HG03135 (cell line): ENCODE measurements at regions not wholly inside any gene's neighbourhood (a gene's known extent, or its start where the extent isn't known, plus 50 kb on each side); places are given as distances from the start of the nearest gene placed in this dataset.
A peak's percentile ranks its signal among the peaks of the same experiment; 100 is the strongest.
"Not testable (repeated sequence)": the region's sequence is repeated elsewhere in the genome, so short reads cannot be mapped to it uniquely, and the experiment has no call there.

Experiments
- ATAC-seq: cut with Tn5 transposase; IDR thresholded peaks from one replicate; pipeline ENCODE4 v1.9.1; 2021; ENCODE audit warnings: mild to moderate bottlenecking, moderate library complexity; ENCODE audit not compliant: unreplicated experiment

GRCh38 chr2:217599906-217600305 is 402.9 kb downstream of the TNS1 start:
- ATAC-seq: no peak

- ATAC-seq: no peak
Observed at GRCh38 chr2:217597681-217598080, 405.1 kb downstream of the TNS1 start.

GRCh38 chr2:217597145-217597544 is 405.6 kb downstream of the TNS1 start:
- no peak for ATAC-seq

GRCh38 chr2:217593732-217594131 is 409.1 kb downstream of the TNS1 start:
- peak; percentile 59 for ATAC-seq

- no peak for ATAC-seq
Observed at GRCh38 chr2:217588266-217588665, 414.5 kb downstream of the TNS1 start.

GRCh38 chr2:217585362-217585761 is 417.4 kb downstream of the TNS1 start:
- ATAC-seq: no peak

- not testable (repeated sequence) for ATAC-seq
Observed at GRCh38 chr2:217580407-217580806, 422.4 kb downstream of the TNS1 start.

GRCh38 chr2:217573571-217573970 is 429.2 kb downstream of the TNS1 start:
- ATAC-seq: no peak

- no peak for ATAC-seq
Observed at GRCh38 chr2:217570394-217570793, 432.4 kb downstream of the TNS1 start.

GRCh38 chr2:217568289-217568971 is 434.4 kb downstream of the TNS1 start:
- ATAC-seq: no peak

- no peak for ATAC-seq
Observed at GRCh38 chr2:217563565-217563964, 439.2 kb downstream of the TNS1 start.

GRCh38 chr2:217562871-217563480 is 439.8 kb downstream of the TNS1 start:
- no peak for ATAC-seq

- ATAC-seq: no peak
Observed at GRCh38 chr2:217559084-217559483, 443.7 kb downstream of the TNS1 start.

- no peak for ATAC-seq
Observed at GRCh38 chr2:217555081-217555876, 447.5 kb downstream of the TNS1 start.

GRCh38 chr2:217553679-217554078 is 449.1 kb downstream of the TNS1 start:
- ATAC-seq: no peak

- no peak for ATAC-seq
Observed at GRCh38 chr2:217553202-217553601, 449.6 kb downstream of the TNS1 start.

GRCh38 chr2:217552081-217552480 is 450.7 kb downstream of the TNS1 start:
- ATAC-seq: no peak

GRCh38 chr2:217551252-217551899 is 451.4 kb downstream of the TNS1 start:
- no peak for ATAC-seq

- ATAC-seq: no peak
Observed at GRCh38 chr2:217539126-217539525, 463.7 kb downstream of the TNS1 start.

- no peak for ATAC-seq
Observed at GRCh38 chr2:217538719-217539118, 464.1 kb downstream of the TNS1 start.

GRCh38 chr2:217535957-217536708 is 466.7 kb downstream of the TNS1 start:
- ATAC-seq: no peak
